BE2C (cell line): ENCODE measurements at regions not wholly inside any gene's neighbourhood (a gene's known extent, or its start where the extent isn't known, plus 50 kb on each side); places are given as distances from the start of the nearest gene placed in this dataset.

Experiments
- DNase-seq: peaks from one replicate; pipeline ENCODE4 v3.0.0-alpha.2; 2020
- H3K27me3 ChIP-seq: fragments of 250-450 bp; sonication (Bioruptor Pico); 2 replicates; pipeline ENCODE4 v1.5.1; 2020; ENCODE audit warnings: mild to moderate bottlenecking
- H3K36me3 ChIP-seq: fragments of 250-450 bp; sonication (Bioruptor Pico); 2 replicates; pipeline ENCODE4 v1.5.1; 2020; ENCODE audit warnings: mild to moderate bottlenecking
- H3K4me1 ChIP-seq: fragments of 250-450 bp; sonication (Bioruptor Pico); 2 replicates; pipeline ENCODE4 v1.5.1; 2020
- H3K4me3 ChIP-seq: 2 replicates; pipeline ENCODE4 v1.5.1; 2011; ENCODE audit warnings: low read depth, low read length
- H3K9me3 ChIP-seq: fragments of 250-450 bp; sonication (Bioruptor Pico); 2 replicates; pipeline ENCODE4 v1.5.1; 2020
- TF ChIP-seq, protein P1 (sequence below): IDR thresholded peaks from 2 replicates; pipeline ENCODE4 v1.5.1; 2012; ENCODE audit warnings: mild to moderate bottlenecking, low read depth, low read length

DNA sequence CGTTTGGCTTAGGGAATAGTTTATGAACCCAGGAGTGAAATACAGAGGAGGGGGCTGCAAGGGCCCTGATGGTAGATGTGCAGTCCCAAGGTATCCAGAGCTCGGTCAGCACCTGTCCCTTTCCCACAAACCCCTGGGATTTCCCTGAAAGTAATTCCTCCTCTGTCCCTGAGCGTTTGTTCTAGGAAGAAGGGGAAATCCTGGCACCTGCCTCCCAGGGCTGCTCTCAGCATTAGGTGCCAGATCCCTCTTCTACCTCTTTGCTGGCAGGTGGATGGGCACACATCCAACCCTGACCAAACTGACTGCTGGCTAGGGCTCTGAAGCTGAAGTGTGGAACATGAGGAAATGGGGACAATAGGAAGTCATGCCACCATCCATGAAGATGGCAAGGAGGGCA, 824.0 kb downstream of the SLC4A3 start:
- Histone ChIP-seq H3K9me3 (no peaks in the 10 kb centered on the region), H3K4me1 (no peaks in the 10 kb centered on the region), H3K27me3 (no peaks in the 10 kb centered on the region), H3K36me3 (no peaks in the 10 kb centered on the region), H3K4me3 (no peak overlapping the region)
- no peak for DNase-seq
- TF ChIP-seq, protein P1, sequence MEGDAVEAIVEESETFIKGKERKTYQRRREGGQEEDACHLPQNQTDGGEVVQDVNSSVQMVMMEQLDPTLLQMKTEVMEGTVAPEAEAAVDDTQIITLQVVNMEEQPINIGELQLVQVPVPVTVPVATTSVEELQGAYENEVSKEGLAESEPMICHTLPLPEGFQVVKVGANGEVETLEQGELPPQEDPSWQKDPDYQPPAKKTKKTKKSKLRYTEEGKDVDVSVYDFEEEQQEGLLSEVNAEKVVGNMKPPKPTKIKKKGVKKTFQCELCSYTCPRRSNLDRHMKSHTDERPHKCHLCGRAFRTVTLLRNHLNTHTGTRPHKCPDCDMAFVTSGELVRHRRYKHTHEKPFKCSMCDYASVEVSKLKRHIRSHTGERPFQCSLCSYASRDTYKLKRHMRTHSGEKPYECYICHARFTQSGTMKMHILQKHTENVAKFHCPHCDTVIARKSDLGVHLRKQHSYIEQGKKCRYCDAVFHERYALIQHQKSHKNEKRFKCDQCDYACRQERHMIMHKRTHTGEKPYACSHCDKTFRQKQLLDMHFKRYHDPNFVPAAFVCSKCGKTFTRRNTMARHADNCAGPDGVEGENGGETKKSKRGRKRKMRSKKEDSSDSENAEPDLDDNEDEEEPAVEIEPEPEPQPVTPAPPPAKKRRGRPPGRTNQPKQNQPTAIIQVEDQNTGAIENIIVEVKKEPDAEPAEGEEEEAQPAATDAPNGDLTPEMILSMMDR, result no peak

DNA sequence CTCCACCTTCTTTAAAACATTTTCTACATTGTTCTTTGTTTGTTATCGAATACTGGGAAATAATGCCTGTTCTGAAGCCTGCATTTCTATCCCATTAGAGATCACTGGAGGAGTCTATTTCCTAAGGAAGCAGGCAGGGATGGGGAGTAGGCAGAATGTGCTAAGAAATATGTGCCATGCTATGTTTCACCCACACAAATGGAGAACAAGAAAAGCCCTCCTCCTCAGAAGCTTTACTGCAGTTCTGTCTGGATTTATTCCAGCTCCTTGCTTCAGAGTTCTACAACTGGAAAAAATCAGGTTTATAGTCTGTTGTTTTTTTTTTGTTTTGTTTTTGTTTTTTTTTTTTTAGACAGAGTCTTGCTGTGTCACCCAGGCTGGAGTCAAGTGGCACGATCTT, 825.1 kb downstream of the SLC4A3 start:
- H3K4me1 ChIP-seq, result no peaks in the 10 kb centered on the region
- TF ChIP-seq, protein P1, result no peak
- H3K4me3 ChIP-seq, result no peak overlapping the region
- DNase-seq, result no peak
- no peaks in the 10 kb centered on the region for H3K36me3 ChIP-seq
- no peaks in the 10 kb centered on the region for H3K9me3 ChIP-seq
- no peaks in the 10 kb centered on the region for H3K27me3 ChIP-seq

DNA sequence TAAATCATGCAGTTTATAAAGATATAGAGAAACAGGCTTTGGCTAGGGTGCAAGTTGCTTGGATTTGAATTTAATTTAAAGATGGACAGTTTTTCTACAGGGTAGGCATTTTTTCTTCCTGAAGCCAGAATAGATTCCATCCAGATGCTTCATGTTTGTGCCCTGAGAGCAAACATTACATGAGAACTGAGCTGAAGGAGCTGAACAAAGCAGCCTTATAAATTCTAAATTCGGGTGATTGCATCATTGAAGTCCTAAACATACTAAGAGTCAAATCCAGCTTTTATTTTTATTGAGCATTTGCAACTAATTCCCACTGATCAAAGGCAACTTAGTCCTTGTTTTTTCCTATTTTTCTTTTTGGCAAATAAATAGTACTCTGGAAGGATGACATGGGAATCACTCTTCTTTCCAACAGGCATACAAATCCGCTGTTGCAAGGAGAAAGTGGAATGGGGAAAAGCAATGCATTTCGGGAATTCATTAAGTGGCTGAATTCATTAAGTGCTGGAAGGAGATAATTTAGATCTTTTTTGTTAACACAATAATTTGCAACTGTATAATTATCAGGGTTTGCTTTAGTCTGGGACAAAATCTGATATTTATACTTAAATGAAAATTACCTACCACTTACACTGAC, 828.0 kb downstream of the SLC4A3 start:
- no peaks in the 10 kb centered on the region for H3K4me1 ChIP-seq
- no peak for DNase-seq
- H3K9me3 ChIP-seq, result no peaks in the 10 kb centered on the region
- no peaks in the 10 kb centered on the region for H3K27me3 ChIP-seq
- no peak overlapping the region for H3K4me3 ChIP-seq
- TF ChIP-seq, protein P1, result no peak
- no peaks in the 10 kb centered on the region for H3K36me3 ChIP-seq

DNA sequence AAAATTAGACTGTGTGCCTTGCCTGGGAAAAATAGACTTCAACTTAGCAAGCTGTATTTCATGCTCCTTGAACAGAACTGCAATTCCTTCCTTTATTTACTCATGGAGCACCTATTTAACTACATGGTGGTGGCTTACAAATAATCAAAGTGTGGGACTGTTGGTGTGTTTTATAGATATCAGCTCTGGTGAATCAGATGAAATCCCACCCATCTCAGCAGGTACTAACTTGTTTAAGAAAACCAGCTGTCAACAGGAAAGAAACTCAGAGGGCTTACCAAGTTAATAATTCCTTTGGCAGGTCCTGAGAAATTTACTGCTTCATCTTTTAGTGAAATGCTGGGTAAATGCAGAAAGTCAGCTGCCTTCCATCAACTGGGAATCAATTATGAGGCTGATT, 830.6 kb downstream of the SLC4A3 start:
- DNase-seq, result no peak
- Histone ChIP-seq H3K36me3 (no peaks in the 10 kb centered on the region), H3K27me3 (no peaks in the 10 kb centered on the region), H3K4me3 (no peak overlapping the region), H3K9me3 (no peaks in the 10 kb centered on the region), H3K4me1 (no peaks in the 10 kb centered on the region)
- TF ChIP-seq, protein P1, result no peak

DNA sequence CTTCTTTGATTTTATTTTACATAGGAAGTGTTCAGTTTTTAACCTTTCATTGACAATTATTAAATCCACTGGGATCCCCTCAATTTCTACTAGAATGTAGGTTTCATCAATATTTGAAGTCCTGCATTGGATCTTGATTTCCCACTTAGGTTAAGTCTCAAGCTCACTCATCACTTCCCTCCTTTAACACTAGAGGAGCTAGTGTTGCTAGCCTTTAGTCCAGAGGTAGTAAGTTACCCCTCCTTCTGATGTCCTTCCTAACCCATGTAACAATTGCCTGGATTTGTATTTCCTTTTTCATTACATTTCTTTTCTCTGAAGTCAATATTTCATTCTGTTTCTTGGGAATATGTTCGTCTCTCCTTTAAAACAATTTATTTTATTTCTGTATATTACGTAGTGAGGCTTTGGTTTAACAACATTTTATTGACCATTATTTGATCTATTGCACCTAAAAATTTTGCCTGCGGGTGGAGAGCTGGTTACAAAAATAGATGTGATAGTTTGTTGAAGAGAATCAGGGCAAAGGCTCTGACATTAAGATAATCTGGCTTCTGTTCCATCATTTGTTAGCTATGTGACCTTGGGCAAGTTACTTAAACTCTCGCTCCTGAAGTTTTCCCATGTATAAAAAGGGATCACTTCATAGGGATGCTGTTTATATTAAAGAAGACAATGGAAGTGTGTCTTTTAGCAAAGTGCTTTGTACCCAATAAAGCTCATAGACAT, 833.0 kb downstream of the SLC4A3 start:
- DNase-seq, result no peak
- no peaks in the 10 kb centered on the region for H3K9me3 ChIP-seq
- H3K27me3 ChIP-seq, result no peaks in the 10 kb centered on the region
- H3K4me3 ChIP-seq, result no peak overlapping the region
- no peaks in the 10 kb centered on the region for H3K36me3 ChIP-seq
- TF ChIP-seq, protein P1, result no peak
- no peaks in the 10 kb centered on the region for H3K4me1 ChIP-seq

DNA sequence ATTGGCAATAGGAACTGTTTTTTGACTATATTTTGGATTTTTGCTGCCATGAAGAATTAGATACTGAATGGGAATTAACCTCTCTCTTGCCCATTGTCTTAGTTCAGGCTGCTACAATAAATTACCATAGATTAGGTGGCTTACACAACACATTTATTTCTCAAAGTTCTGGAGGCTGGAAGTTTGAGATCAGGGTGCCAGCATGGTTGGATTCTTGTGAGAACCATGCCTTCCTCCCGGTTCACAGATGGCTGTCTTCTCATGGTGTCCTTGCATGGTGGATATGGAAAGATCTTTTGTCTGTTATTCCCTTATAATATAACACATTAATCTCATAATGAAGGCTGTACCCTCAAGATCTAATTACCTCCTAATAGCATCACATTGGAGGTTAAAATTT, 836.4 kb downstream of the SLC4A3 start:
- TF ChIP-seq, protein P1, result no peak
- Histone ChIP-seq H3K4me1 (no peaks in the 10 kb centered on the region), H3K9me3 (no peaks in the 10 kb centered on the region), H3K4me3 (no peak overlapping the region), H3K36me3 (no peaks in the 10 kb centered on the region), H3K27me3 (no peaks in the 10 kb centered on the region)
- no peak for DNase-seq
